G401 (cell line): ENCODE measurements at regions not wholly inside any gene's neighbourhood (a gene's known extent, or its start where the extent isn't known, plus 50 kb on each side); places are given as distances from the start of the nearest gene placed in this dataset.
"Not testable (repeated sequence)": the region's sequence is repeated elsewhere in the genome, so short reads cannot be mapped to it uniquely, and the experiment has no call there.

ENCODE experiments used
- DNase-seq: peaks from one replicate; pipeline ENCODE4 v3.0.0-alpha.2; 2015; ENCODE audit warnings: low spot score
- in situ Hi-C: cut with HindIII; loops from 2 replicates; pipeline ENCODE4 v1.10.0; 2016; ENCODE audit warnings: low sequenced_read_pairs, mixed read lengths

- in situ Hi-C loops = no loop called here
These were observed 232.5 kb downstream of the PARP8 start for GRCh38 chr5:50898966-50899365.

DNA sequence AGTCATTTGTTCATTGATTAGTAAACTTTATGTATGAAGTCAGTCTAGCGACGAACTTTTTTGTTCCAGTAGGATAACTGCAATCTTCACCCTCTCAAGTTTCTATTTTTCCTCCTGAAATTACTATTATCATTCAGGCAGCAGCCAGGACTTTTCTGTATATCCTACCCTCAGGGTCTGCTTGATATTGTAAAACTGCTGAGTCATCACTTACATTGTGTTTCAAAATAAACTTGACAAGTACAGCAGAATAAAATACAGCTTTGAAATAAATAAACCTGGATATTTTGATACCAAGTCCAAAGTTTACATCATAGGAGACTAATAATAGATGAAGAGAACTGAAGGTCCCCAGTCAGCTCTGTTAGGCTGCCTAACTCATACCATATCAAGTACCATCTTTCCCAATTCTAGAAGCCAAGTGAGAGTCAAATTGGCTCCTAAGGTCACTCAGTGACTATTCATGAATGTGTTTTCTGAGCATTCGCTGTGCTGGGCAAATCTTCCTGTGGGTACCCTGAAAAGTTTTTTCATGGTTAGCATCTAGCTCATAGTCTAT, 234.6 kb downstream of the PARP8 start:
- no peak for DNase-seq
- in situ Hi-C loops = no loop called here

More at GRCh38 chr5:50898966-50899365, 232.5 kb downstream of the PARP8 start:
- no peak for DNase-seq

- in situ Hi-C loops = no loop called here
- DNase-seq = no peak
These were observed 237.2 kb downstream of the PARP8 start for GRCh38 chr5:50903651-50904050.

DNA sequence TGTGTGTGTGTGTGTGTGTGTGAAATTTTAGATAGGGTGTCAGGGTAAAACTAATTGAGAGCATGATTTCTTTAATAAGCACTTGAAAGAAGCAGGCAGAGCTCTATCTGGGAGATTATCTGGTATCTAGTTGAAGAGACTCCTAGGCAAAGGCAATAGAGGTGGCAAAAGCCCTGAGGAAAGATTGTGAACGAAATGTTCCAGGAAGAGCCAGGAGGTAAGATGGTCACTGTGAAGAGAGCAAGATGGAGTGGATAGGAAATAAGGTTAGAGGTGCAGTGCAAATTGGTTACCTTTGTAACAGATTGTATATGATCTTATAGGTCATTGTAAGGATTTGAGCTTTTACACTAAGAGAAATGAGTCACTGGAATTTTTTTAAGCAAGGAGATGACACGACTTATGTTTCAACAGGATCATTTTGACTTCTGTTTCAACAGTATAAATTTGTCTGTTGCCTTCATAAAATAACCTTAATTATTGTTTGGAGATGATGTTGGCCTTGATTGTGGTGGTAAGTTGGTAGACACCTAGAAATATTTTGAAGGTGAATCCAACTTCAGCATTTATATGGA, 239.6 kb downstream of the PARP8 start:
- DNase-seq = no peak
- in situ Hi-C loops = no loop called here

- DNase-seq, in situ Hi-C loops: not testable (repeated sequence)
These were observed 253.7 kb downstream of the PARP8 start for GRCh38 chr5:50920160-50920559.

DNA sequence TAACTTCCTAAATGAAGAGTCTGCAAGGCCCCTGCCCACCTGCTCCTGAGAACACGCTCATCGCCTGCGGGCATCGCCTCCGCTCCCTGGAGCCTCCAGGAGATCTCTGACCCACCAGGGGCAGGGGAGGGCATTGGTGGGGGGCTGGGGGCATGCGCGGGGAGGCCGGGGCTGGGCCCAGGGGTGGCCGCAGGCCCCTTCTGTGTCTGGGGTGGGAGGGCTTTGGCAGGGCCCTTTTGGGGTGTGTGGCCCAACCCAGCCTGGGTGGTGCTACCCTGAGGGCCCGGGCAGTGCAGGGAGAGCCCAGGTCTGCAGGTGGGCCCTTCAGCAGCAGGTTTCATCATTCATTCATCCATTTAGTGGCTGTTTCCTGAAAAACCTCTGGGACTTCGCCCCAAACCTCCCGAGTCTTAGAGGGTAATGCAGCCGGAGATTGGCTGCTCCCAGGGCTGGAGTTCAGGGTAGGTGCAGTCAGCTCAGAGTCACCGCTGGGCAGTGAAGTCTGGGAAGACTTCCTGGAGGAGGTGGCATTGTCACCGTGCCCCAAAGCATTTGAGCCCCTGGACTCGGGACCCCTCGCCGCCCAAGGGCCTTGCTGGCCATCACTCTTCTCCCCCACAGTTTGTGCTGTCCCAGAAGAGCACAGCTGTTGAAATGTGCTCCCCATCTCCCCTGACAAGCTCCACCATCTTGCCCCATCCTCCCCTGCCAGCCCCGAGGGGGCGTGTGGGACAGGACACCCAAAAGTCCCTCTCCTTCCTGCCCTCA, 255.1 kb downstream of the PARP8 start:
- DNase-seq = no peak
- in situ Hi-C loops = no loop called here

GRCh38 chr5:50922134-50922941, 255.9 kb downstream of the PARP8 start:
- in situ Hi-C loops, DNase-seq: not testable (repeated sequence)

DNA sequence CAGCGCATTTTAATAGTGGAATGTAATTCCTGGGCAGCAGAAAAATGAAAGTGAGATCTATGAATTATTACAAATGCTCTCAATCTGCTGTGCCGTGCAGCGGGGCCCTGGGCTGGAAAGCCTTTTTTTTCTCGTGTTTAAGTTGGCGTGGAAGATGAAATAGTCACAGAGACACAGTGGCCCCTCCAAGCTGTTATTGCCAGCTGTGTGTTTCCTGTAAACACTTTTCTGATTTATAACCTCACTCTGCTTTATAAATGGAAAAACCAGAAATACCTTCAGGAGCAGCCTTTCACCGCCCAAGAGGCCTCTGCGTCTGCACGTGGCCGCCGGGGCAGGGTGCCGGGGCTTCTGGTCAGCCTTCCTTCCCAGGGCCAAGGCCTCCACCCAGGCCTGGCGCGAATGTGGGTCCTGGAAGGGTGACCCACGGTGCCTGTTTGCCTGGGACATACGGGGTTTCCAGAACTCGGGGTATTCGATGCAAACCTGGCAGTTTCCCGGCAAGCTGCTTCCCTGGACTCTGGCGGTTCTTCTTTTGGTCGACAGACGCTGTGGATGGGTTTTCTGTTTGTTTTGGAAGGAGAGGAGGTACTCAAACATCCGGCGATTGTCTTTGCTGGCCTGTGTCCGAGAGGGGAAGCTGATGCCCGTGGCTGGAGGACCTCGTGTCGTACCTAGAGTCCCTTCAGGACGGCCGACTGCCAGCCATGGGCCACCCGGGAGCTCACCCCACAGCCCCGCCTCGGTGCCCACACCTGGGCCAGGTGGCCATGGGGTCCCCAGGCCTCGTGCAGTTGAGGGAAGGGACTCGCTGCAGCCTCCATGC, 256.7 kb downstream of the PARP8 start:
- no peak for DNase-seq
- in situ Hi-C loops = no loop called here

- DNase-seq = no peak
- in situ Hi-C loops = no loop called here
These were observed 257.5 kb downstream of the PARP8 start for GRCh38 chr5:50923768-50924494.

- no peak for DNase-seq
- in situ Hi-C loops = no loop called here
These were observed 261.5 kb downstream of the PARP8 start for GRCh38 chr5:50927953-50928352.

DNA sequence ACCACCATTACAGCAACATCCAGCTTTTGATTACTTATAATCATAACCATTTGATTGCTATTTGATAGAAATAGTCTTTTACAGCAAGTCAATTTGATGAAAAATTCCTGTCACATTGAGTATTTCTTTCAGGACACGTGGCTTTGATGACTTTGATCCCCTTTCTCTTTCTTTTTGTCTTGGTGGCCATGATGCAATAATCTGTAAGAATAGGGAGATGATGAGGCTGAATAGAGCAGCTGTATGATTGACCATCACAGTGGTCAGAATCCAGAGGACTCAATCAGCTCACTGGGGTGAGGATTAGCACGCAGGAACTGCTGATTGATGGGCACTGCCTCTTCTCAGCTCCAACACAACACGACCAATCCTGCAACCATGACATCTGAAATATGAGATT, 262.7 kb downstream of the PARP8 start:
- no peak for DNase-seq
- in situ Hi-C loops = no loop called here

- in situ Hi-C loops = no loop called here
- DNase-seq = no peak
These were observed 267.9 kb downstream of the PARP8 start for GRCh38 chr5:50934343-50934742.

DNA sequence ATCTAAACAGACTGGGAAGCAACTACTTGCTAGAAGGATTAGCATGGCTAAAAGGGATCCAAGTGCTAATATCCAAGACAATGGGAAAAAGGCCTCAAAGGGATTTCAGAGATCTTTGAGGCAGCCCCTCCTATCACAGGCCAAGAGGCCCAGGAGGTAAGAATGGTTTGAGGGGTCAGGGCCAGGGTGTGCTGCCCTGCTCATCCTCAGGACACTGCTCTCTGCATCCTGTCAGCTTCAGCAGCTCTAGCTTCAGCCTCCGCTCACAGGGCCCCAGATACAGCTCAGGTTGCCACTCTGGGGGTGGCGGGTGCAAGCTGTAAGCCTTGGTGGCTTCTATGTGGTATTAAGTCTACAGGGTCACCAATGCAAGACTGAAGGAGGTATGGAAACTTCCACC, 278.7 kb downstream of the PARP8 start:
- in situ Hi-C loops = no loop called here
- DNase-seq = no peak

GRCh38 chr5:50947906-50948683, 281.7 kb downstream of the PARP8 start:
- peak; percentile 19 for DNase-seq
- in situ Hi-C loops = no loop called here

DNA sequence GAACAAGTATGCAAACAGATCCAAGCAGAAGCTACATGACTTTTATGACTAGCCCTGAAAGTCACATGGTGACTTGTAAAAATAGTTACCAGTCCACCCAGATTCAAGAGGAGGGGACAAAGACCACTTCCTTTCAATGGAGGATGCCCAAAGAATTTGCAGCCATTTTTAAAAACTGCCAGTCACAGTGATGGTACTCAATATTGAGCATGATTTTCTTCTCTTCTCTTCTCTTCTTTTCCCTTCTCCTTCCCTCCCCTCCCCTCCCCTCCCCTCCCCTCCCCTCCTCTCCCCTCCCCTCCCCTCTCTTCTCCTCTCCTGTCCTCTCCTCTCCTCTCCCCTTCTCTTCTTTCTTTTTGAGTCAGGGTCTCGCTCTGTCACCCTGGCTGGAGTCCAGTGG, 286.9 kb downstream of the PARP8 start:
- in situ Hi-C loops = no loop called here
- no peak for DNase-seq

DNA sequence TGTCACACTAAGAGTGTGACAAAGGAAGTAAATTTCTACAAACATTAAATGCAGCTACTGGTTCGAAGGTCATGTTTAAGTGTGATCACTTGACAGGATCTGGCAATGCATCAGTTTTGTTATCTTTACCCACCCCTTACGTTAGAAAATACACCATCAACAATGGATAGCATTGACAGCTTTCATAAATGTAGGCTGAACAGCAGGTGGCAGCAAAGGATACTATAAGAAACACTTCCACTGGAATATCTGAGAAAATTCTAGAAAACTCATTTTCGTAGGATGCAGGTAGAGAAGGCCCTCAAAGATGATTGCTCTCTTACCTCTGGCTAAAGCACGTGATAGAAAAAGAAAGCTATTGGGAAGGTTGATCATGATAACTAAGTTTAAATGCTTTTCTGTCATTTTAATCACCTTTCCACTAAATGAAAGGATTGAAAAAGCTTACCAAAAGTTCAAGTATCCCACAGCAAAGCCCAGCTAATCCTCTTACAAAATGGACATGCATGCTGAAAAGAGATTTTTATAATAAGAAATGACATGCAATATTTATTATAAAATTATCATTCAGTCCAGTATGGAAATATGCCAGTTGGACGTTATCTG, 292.5 kb downstream of the PARP8 start:
- in situ Hi-C loops = no loop called here
- peak; percentile 42 for DNase-seq
